ENCODE measurements at regions not wholly inside any gene's neighbourhood (a gene's known extent, or its start where the extent isn't known, plus 50 kb on each side); places are given as distances from the start of the nearest gene placed in this dataset.

DNA sequence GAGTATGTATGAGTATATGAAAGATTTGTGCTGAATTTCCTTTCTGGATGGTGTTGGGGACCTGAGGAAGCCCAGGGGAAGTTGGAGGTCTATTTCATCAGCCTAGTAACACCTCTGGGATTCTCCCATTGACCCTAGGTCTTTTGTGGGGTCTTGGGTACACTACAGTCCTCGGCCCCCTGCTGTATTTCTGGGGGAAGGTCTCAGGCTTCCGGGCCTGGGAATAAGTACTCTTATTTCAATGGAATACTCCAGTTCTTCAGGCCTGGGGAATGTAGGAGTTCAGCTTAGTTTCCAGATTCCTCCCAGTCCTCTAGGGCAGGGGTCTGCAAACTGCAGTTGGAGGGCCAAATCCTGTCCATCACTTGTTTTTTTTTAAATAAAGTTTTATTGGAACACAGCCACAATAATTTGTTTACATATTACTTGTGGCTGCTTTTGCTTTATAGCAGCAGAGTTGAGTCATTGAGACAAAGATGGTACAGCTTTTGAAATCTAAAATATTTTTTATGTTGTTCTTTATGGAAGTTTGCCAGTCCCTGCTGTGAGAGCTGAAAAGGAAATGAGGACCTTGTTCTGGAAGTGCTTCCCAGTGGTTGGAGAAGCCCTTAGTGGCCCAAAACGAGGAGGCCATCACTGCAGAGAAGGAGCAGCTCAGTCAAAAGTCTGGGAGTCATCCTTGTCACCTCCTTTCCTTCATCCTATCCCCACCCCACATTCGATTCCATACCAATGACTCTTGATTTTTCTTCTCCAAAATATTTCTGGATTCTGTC, 142.5 kb upstream of the HS3ST2 start:
- CTCF ChIA-PET (ENCODE audit: unreplicated experiment) = no interaction called here
- POLR2A ChIA-PET = interaction anchor here (0.5 to 0.6 kb wide), 3 partner anchors 378 to 1097 kb away, joined by 3 to 4 read pairs (median 4); no protein-coding TSS in a partner anchor

DNA sequence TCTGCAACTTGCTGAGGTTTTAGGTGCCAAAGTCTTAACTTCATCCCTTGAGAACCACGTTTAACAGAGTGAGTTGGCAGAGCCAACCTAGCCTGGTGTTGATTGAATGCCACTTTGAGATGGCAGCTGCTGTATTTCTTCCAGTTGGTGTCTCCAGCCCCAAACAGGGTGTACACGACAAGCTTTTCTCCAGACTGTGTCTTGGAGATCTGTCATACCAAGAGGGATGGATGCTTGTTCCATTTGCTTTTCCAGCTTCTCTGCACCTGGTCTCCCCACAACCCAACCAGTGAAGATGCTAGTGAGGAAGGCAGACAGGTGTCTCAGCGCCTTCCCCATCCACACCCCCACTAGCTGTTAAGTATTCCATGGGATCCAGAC, 141.1 kb upstream of the HS3ST2 start:
- H3K4me2 ChIP-seq (ENCODE audit: low read length) = no peak overlapping the region
- TF ChIP-seq, protein P1, sequence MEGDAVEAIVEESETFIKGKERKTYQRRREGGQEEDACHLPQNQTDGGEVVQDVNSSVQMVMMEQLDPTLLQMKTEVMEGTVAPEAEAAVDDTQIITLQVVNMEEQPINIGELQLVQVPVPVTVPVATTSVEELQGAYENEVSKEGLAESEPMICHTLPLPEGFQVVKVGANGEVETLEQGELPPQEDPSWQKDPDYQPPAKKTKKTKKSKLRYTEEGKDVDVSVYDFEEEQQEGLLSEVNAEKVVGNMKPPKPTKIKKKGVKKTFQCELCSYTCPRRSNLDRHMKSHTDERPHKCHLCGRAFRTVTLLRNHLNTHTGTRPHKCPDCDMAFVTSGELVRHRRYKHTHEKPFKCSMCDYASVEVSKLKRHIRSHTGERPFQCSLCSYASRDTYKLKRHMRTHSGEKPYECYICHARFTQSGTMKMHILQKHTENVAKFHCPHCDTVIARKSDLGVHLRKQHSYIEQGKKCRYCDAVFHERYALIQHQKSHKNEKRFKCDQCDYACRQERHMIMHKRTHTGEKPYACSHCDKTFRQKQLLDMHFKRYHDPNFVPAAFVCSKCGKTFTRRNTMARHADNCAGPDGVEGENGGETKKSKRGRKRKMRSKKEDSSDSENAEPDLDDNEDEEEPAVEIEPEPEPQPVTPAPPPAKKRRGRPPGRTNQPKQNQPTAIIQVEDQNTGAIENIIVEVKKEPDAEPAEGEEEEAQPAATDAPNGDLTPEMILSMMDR (conservative IDR thresholded peaks at IDR 0.05; ENCODE audit: low read length) = no peak
- no peak for TF ChIP-seq EZH2phosphoT487 (IDR thresholded peaks at IDR 0.05; ENCODE audit: borderline replicate concordance, low read depth, low read length)
- intact Hi-C loops (cut with micrococcal nuclease; ENCODE audit: unreplicated experiment) = no loop called here
- BruUV-seq (replicated peaks) = no TSS peak
- ChIA-PET CTCF (ENCODE audit: unreplicated experiment) (interaction anchor here (0.6 kb wide), 1 partner anchor 462 kb away, joined by 3 read pairs; no protein-coding TSS in a partner anchor), POLR2A (no interaction called here)
- no peaks in the 10 kb centered on the region for H3K9me3 ChIP-seq (ENCODE audit: low read length)
- no peak for DNase-seq (ENCODE audit: low spot score)
- H3K9me2 ChIP-seq (ENCODE audit: insufficient read depth, low read length) = no peaks in the 10 kb centered on the region
- no peak overlapping the region for H3K4me3 ChIP-seq (ENCODE audit: low read depth, low read length, poor library complexity, severe bottlenecking)
- H3K36me3 ChIP-seq (ENCODE audit: insufficient read depth, low read length) = no peaks in the 10 kb centered on the region
- H4K20me1 ChIP-seq (ENCODE audit: insufficient read depth, low read length) = no peaks in the 10 kb centered on the region
- H3K4me1 ChIP-seq (ENCODE audit: insufficient read depth, low read length, poor library complexity, severe bottlenecking) = peaks cover 9% of the 10 kb centered on the region
- no peak overlapping the region for H2AFZ ChIP-seq (ENCODE audit: low read length)
- H3K27ac ChIP-seq (ENCODE audit: low read depth, low read length, poor library complexity, severe bottlenecking) = no peak overlapping the region
- H3K79me2 ChIP-seq (ENCODE audit: insufficient read depth, low read depth, low read length) = no peaks in the 10 kb centered on the region

More for the DNA sequence above, 142.5 kb upstream of the HS3ST2 start:
- BruUV-seq (replicated peaks) = no TSS peak
- Histone ChIP-seq H3K4me2 (ENCODE audit: low read length) (no peak overlapping the region), H3K4me3 (ENCODE audit: low read depth, low read length, poor library complexity, severe bottlenecking) (no peak overlapping the region), H3K4me1 (ENCODE audit: insufficient read depth, low read length, poor library complexity, severe bottlenecking) (peaks cover 9% of the 10 kb centered on the region), H3K36me3 (ENCODE audit: insufficient read depth, low read length) (no peaks in the 10 kb centered on the region), H3K27ac (ENCODE audit: low read depth, low read length, poor library complexity, severe bottlenecking) (no peak overlapping the region), H4K20me1 (ENCODE audit: insufficient read depth, low read length) (no peaks in the 10 kb centered on the region), H2AFZ (ENCODE audit: low read length) (peak overlapping the region; percentile 74; the same call in 1 of the 2 replicates), H3K9me3 (ENCODE audit: low read length) (no peaks in the 10 kb centered on the region), H3K79me2 (ENCODE audit: insufficient read depth, low read depth, low read length) (no peaks in the 10 kb centered on the region), H3K9me2 (ENCODE audit: insufficient read depth, low read length) (no peaks in the 10 kb centered on the region)
- intact Hi-C loops (cut with micrococcal nuclease; ENCODE audit: unreplicated experiment) = no loop called here
- DNase-seq (ENCODE audit: low spot score) = no peak
- TF ChIP-seq, protein P1 (conservative IDR thresholded peaks at IDR 0.05; ENCODE audit: low read length) = no peak
- TF ChIP-seq EZH2phosphoT487 (IDR thresholded peaks at IDR 0.05; ENCODE audit: borderline replicate concordance, low read depth, low read length) = no peak

DNA sequence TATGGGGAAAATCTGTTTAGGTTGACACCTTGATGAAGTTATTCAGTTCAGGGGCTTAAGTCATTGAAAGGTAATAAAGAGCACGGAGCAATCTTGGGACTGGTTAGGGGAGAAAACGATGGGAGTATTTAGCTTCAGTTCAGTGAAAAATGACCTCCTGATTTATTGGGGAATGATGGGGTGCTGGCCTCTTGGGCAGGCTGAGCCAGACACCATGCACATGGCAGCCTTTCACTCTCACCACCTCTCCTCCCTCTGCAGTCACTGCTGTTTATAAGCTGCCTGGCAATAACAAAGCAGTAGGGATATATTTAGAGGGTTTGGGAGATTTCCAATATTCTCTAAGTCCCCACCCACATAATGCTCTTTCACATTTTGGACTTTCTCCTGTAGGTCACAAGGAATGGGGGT, 140.5 kb upstream of the HS3ST2 start:
- DNase-seq (ENCODE audit: low spot score) = no peak
- POLR2A ChIA-PET = no interaction called here
- CTCF ChIA-PET (ENCODE audit: unreplicated experiment) = interaction anchor here (0.6 kb wide), 1 partner anchor 461 kb away, joined by 3 read pairs; no protein-coding TSS in a partner anchor
- no peaks in the 10 kb centered on the region for H3K79me2 ChIP-seq (ENCODE audit: insufficient read depth, low read depth, low read length)
- no peak overlapping the region for H3K4me2 ChIP-seq (ENCODE audit: low read length)
- H3K9me3 ChIP-seq (ENCODE audit: low read length) = no peaks in the 10 kb centered on the region
- no peak overlapping the region for H3K4me3 ChIP-seq (ENCODE audit: low read depth, low read length, poor library complexity, severe bottlenecking)
- no TSS peak for BruUV-seq (replicated peaks)
- no peaks in the 10 kb centered on the region for H3K9me2 ChIP-seq (ENCODE audit: insufficient read depth, low read length)
- H4K20me1 ChIP-seq (ENCODE audit: insufficient read depth, low read length) = no peaks in the 10 kb centered on the region
- H3K36me3 ChIP-seq (ENCODE audit: insufficient read depth, low read length) = no peaks in the 10 kb centered on the region
- no peak for TF ChIP-seq EZH2phosphoT487 (IDR thresholded peaks at IDR 0.05; ENCODE audit: borderline replicate concordance, low read depth, low read length)
- TF ChIP-seq, protein P1 (conservative IDR thresholded peaks at IDR 0.05; ENCODE audit: low read length) = no peak
- H2AFZ ChIP-seq (ENCODE audit: low read length) = no peak overlapping the region
- peaks cover 9% of the 10 kb centered on the region for H3K4me1 ChIP-seq (ENCODE audit: insufficient read depth, low read length, poor library complexity, severe bottlenecking)
- intact Hi-C loops (cut with micrococcal nuclease; ENCODE audit: unreplicated experiment) = no loop called here
- H3K27ac ChIP-seq (ENCODE audit: low read depth, low read length, poor library complexity, severe bottlenecking) = no peak overlapping the region

All from OCI-LY7 (cell line).